HG03575 (cell line): ENCODE measurements at regions not wholly inside any gene's neighbourhood (a gene's known extent, or its start where the extent isn't known, plus 50 kb on each side); places are given as distances from the start of the nearest gene placed in this dataset.

Source experiments
- ATAC-seq: cut with Tn5 transposase; IDR thresholded peaks from one replicate; pipeline ENCODE4 v1.9.1; 2021; ENCODE audit not compliant: unreplicated experiment, insufficient number of reproducible peaks, low FRiP score; ENCODE audit errors: extremely low read depth

DNA sequence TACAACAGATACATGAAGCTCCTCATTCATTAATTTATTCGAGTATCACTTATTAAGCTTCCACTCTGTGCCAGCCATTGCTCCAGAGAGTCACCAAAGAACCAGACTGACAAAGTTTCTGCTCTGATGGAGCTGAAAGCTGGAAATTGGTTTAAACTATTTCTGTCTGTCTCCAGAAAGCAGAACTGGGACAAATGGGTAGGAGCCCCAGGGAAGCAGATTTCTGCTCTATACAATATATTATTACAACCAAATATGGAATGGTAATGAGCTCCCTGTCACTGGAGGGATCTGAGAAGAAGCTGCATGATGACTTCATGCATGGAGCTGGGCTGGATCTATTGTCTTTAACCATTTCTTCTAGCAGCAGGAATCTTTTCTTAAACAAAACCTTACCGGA lies 165.4 kb upstream of the ADO start:
- no peak for ATAC-seq

GRCh38 chr10:62640411-62640810 lies 164.1 kb upstream of the ADO start:
- ATAC-seq: no peak

DNA sequence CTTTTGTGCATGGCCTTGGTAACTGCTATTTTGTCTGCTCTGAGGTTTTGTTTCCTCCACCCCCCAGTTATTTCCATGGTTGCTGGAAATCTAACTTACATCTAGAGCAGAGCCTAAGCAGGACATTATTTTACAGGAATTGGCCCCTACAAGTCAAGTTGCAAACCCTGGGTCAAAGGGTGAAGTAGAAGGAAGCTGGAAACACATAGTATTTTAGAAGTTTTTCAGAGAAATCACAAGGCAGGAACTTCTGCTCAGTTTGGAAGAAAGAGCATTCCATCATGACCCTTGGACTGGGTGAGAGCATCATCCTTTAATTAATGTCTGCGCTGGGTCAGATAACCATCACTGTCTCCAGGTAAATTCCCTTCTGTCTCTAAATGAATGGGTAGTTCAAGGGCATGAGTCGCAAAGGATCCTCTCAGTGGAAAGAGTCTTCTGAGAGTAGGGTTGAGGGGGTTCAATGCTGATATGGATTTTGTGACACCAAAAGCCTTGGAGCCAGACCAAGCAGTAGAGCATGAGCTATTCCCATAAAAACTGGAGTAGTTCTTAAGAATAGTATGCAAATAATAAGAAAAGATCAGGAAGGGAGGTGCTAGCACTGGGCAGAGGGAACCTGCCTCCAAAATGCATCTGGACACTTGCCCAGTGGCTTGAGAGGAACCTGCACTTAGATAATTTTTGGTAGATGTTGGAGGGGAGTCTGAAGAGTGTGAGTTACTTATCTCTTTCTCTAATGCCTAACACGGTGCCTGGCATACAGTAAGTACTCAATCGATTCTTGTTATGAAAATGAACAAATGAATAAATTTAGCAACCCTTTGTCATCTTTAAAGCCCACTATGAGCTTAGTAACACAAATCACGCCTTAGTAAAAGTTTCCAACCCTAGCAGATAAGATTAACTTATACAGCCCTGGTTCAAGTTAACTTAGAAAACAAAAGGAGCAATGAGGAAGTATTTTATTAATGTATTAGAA lies 160.6 kb upstream of the ADO start:
- ATAC-seq: no peak

- ATAC-seq: no peak
Observed at GRCh38 chr10:62647375-62648092, 157.0 kb upstream of the ADO start.

- no peak for ATAC-seq
Observed at GRCh38 chr10:62648921-62649320, 155.6 kb upstream of the ADO start.

DNA sequence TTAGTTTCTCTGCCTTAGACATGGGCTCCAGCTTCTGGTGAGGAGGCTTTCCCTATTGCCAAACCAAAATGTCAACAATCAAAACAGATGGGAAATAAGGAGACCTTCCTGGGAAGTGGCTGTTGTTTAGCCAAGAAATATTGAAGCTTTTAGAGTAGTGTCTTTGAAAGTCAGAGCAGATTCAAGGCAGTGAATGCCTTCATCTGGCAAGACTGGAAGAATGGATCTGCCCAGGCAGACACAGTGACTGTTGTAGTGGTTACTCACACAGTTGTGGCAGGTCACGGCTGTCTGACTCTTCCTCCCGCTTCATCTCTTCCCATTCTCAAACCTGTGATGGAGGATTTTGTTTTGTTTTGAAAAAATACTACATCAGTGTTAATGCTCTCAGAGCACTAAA lies 154.1 kb upstream of the ADO start:
- ATAC-seq: no peak

DNA sequence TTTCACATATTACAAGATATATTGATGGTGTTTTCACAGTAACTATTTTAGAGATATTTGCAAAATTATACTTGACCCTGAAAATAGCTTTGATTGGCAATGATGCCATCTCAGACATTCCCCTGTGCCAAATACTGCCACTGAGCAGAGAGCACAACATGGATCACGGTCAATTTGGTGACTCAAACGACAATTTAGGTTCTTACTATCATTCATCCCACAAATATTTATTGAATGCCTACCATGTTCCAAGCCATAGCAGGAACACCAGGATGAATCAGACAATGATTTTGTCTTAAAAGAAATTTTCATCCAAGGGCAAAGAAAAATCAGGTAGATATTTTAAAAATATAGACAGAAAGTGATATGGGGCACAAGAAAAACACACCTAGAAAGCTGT lies 153.2 kb upstream of the ADO start:
- ATAC-seq: no peak

DNA sequence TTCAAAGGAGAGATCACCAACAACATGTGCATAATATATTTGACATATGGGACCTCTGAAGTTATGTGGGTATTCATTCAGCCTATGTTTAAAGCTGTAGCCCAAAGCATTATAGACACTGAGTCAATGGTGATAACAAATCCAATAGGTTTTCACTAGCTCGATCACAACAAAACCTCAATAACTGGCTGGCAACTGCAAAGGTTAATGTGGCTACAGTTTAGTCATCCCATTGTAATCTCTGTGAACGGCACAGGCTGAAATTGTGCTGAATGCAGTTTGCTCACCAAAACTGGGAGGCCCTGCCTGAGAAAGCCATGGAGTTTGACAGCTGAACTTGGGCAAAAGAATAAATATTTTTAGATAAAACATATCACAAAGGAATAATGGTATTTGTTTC lies 152.4 kb upstream of the ADO start:
- ATAC-seq: no peak

DNA sequence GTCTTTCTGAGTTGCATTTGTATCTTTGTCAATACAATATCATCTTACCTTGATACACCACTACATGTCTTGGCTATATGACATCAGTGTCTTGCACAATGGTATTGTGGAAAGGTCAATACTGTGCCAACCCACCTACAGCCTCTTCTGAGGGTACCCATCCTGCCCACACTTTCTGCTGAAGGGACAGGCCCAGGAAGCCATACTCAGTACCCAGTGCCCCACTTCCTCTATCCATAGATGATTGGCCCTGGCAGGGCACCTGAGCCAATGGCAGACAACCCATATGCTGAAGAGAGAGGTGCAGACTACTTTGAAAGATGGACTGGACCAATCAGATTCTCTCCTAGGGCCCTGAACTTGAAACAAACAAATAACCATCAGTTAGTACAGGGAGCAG lies 152.0 kb upstream of the ADO start:
- no peak for ATAC-seq

- ATAC-seq: peak; percentile 59
Observed at GRCh38 chr10:62653254-62653653, 151.3 kb upstream of the ADO start.

GRCh38 chr10:62654966-62655336 lies 149.6 kb upstream of the ADO start:
- no peak for ATAC-seq

DNA sequence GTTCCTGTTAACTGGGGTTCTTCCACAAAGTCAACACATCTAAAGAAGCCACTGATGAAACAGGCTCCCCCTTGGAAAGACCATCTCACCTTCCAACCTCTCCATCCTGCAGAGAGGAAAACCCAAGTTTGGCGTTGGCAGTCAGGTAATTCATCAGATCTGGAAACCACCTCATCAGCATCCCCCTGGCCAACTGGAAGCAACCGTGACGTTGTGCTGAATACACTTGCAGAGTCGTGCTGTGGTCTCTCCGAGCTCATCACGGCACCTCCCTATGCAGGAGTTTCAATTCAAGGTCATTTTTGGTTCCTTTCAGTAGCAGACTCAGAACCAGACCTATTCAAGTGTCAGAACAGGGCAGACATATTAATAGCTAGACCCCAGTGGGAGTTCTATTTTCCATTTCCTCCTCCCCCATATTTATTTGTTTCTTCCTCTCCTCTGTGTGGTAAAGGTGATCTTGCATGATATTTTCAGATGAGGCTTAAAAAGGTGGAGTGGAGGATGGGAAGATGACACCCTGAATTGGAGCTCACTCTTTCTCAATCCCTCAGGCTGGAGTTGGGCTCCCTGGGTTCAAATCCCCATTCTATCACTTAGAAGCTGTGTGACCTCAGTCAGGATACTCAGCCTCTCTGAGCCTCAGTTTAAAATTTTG lies 149.1 kb upstream of the ADO start:
- peak; percentile 80 for ATAC-seq

DNA sequence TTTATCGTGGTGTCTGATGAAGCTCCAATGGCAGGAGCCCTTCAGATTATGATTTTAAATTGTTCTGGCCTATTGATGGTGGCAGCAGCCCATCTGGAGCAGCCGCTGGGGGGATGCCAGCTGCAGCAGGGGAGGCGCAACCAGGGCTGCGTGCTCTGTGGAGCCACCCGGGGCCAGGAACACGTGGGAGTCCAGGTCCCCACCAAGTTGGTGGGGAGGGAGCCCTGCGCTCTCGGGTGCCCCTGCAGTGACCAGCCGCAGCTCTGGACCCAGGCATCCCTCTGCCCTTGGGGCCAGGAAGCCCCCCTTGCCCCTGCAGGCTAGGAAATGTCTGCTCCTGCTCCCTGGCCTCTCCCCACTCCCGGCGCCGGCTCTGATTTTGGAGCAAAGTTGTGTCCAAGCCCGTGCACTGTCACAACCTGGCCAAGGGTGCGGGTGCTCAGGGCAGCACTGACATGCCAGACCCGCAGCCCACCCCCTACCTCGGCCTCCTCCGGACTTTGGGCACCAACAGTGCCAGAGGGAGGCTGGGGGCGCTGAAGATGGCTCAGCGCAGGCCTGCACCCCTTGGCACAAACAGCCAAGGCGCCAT lies 147.2 kb upstream of the ADO start:
- no peak for ATAC-seq

DNA sequence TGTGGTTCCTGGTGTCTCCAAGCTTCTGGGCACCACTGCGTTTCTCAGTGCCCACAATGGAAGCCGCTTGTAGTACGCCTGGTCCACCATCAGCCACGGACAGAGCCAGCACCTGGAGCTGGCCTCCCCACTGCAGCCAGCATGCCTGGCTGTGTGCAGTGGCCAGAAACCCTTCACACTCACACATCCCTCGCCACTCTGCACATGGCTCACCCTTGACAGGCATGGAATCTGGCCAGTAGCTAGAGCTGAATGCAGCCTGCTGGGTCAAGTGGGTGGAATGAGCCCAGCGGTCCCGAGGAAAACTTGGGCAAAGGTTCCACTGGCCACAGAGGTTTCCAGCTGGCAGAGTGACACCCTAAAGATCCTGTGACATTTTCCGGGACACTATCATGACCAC lies 146.0 kb upstream of the ADO start:
- no peak for ATAC-seq

- ATAC-seq: no peak
Observed at GRCh38 chr10:62661143-62661542, 143.4 kb upstream of the ADO start.

DNA sequence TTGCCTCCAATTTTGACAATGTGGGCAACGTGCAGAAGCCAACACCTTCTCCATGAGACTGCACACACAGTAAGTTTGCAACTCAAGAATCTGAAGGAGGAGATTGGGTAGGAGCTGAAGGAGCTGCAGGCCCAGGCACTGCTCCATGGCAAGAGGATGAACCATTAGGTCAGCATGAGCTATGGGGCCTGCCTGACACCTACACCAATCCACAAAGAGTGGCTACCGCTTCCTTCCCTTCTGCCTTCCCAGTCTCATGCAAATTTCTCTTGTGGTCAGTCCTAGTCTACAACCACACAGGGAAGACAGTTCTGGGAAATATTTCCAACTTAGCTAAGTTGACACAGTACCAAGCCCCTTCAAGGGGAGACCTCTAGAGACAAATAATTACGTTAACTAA lies 142.0 kb upstream of the ADO start:
- no peak for ATAC-seq

DNA sequence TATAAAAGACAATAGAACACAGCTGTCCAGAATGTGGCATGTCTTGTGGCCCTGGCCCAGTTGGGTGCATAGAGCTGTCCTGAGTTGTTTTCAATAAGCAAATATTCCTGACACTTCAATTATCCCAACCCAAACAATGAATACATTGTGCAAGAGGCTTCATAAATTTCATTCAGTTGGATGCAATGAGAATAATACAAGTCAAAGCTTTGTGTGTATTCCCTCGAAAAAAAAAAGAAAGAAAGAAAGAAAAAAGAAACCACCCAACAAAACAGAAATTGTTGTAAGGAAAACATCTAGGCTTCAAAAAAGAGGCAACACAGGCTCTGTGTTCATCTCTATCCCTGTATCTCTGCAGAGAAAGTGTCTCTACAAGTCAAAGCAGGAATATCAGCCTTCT lies 138.7 kb upstream of the ADO start:
- ATAC-seq: no peak

- ATAC-seq: no peak
Observed at GRCh38 chr10:62666275-62666674, 138.2 kb upstream of the ADO start.

- no peak for ATAC-seq
Observed at GRCh38 chr10:62669341-62669740, 135.2 kb upstream of the ADO start.

DNA sequence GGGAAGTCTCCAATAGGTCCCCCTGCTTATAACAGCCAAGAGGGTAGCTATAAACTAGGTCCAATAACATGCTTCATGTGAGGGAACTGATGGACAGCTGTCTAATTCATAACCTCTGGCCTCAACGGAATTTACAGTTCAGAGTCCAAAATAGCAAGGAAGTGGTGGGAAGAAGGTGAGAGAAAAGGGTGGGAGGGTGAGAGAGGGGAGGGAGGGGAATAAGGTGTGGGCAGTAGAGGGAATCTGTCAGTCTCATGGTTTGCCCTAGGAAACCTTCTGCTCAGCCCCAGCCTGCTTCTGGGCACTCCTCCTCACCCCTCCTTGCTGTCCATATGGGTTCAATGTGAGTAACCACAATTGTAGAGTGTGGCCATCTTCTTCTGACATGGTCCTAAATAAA lies 133.4 kb upstream of the ADO start:
- no peak for ATAC-seq
